ENCODE measurements at regions not wholly inside any gene's neighbourhood (a gene's known extent, or its start where the extent isn't known, plus 50 kb on each side); places are given as distances from the start of the nearest gene placed in this dataset.
"Not testable (repeated sequence)": the region's sequence is repeated elsewhere in the genome, so short reads cannot be mapped to it uniquely, and the experiment has no call there.

- Histone ChIP-seq H3K27me3 (ENCODE audit: insufficient read depth, poor library complexity, severe bottlenecking) (no peaks in the 10 kb centered on the region), H3K4me3 (ENCODE audit: severe bottlenecking) (peak overlapping the region; percentile 5), H3K4me1 (ENCODE audit: insufficient read depth, poor library complexity, severe bottlenecking) (peaks cover 5% of the 10 kb centered on the region), H3K9me3 (ENCODE audit: severe bottlenecking) (no peaks in the 10 kb centered on the region), H3K36me3 (ENCODE audit: low read depth) (no peaks in the 10 kb centered on the region), H3K27ac (ENCODE audit: poor library complexity, severe bottlenecking) (no peak overlapping the region)
- no peak for TF ChIP-seq CTCF (IDR thresholded peaks at IDR 0.05; ENCODE audit: poor library complexity, severe bottlenecking)
- no peak for ATAC-seq (ENCODE audit: low read depth)
- no peak for DNase-seq (ENCODE audit: low spot score)
Observed at GRCh38 chr10:8404721-8405120, 350.2 kb downstream of the GATA3 start.

- ATAC-seq (ENCODE audit: low read depth) (no peak), DNase-seq (ENCODE audit: low spot score) (no peak)
- H3K27me3 ChIP-seq (ENCODE audit: insufficient read depth, poor library complexity, severe bottlenecking), result no peaks in the 10 kb centered on the region
- no peaks in the 10 kb centered on the region for H3K36me3 ChIP-seq (ENCODE audit: low read depth)
- H3K27ac ChIP-seq (ENCODE audit: poor library complexity, severe bottlenecking), result no peak overlapping the region
- TF ChIP-seq CTCF (IDR thresholded peaks at IDR 0.05; ENCODE audit: poor library complexity, severe bottlenecking), result no peak
- H3K9me3 ChIP-seq (ENCODE audit: severe bottlenecking), result no peaks in the 10 kb centered on the region
- peaks cover 5% of the 10 kb centered on the region for H3K4me1 ChIP-seq (ENCODE audit: insufficient read depth, poor library complexity, severe bottlenecking)
- H3K4me3 ChIP-seq (ENCODE audit: severe bottlenecking), result no peak overlapping the region
Observed at GRCh38 chr10:8405596-8405995, 351.1 kb downstream of the GATA3 start.

- no peaks in the 10 kb centered on the region for H3K9me3 ChIP-seq (ENCODE audit: severe bottlenecking)
- H3K4me3 ChIP-seq (ENCODE audit: severe bottlenecking), result no peak overlapping the region
- peaks cover 5% of the 10 kb centered on the region for H3K4me1 ChIP-seq (ENCODE audit: insufficient read depth, poor library complexity, severe bottlenecking)
- H3K27me3 ChIP-seq (ENCODE audit: insufficient read depth, poor library complexity, severe bottlenecking), result no peaks in the 10 kb centered on the region
- no peak for TF ChIP-seq CTCF (IDR thresholded peaks at IDR 0.05; ENCODE audit: poor library complexity, severe bottlenecking)
- ATAC-seq (ENCODE audit: low read depth) (no peak), DNase-seq (ENCODE audit: low spot score) (no peak)
- H3K36me3 ChIP-seq (ENCODE audit: low read depth), result no peaks in the 10 kb centered on the region
- H3K27ac ChIP-seq (ENCODE audit: poor library complexity, severe bottlenecking), result no peak overlapping the region
Observed at GRCh38 chr10:8407501-8408021, 353.1 kb downstream of the GATA3 start.

- no peak for TF ChIP-seq CTCF (IDR thresholded peaks at IDR 0.05; ENCODE audit: poor library complexity, severe bottlenecking)
- DNase-seq (ENCODE audit: low spot score) (no peak), ATAC-seq (ENCODE audit: low read depth) (no peak)
- Histone ChIP-seq H3K4me3 (ENCODE audit: severe bottlenecking) (no peak overlapping the region), H3K27ac (ENCODE audit: poor library complexity, severe bottlenecking) (no peak overlapping the region), H3K9me3 (ENCODE audit: severe bottlenecking) (no peaks in the 10 kb centered on the region), H3K36me3 (ENCODE audit: low read depth) (no peaks in the 10 kb centered on the region), H3K27me3 (ENCODE audit: insufficient read depth, poor library complexity, severe bottlenecking) (no peaks in the 10 kb centered on the region), H3K4me1 (ENCODE audit: insufficient read depth, poor library complexity, severe bottlenecking) (no peaks in the 10 kb centered on the region)
Observed at GRCh38 chr10:8410506-8410905, 356.0 kb downstream of the GATA3 start.

GRCh38 chr10:8412541-8412940 lies 358.1 kb downstream of the GATA3 start:
- H3K27me3 ChIP-seq (ENCODE audit: insufficient read depth, poor library complexity, severe bottlenecking), result no peaks in the 10 kb centered on the region
- no peak overlapping the region for H3K27ac ChIP-seq (ENCODE audit: poor library complexity, severe bottlenecking)
- no peaks in the 10 kb centered on the region for H3K4me1 ChIP-seq (ENCODE audit: insufficient read depth, poor library complexity, severe bottlenecking)
- H3K36me3 ChIP-seq (ENCODE audit: low read depth), result no peaks in the 10 kb centered on the region
- no peak for ATAC-seq (ENCODE audit: low read depth)
- no peak overlapping the region for H3K4me3 ChIP-seq (ENCODE audit: severe bottlenecking)
- TF ChIP-seq CTCF (IDR thresholded peaks at IDR 0.05; ENCODE audit: poor library complexity, severe bottlenecking), result no peak
- no peaks in the 10 kb centered on the region for H3K9me3 ChIP-seq (ENCODE audit: severe bottlenecking)
- DNase-seq (ENCODE audit: low spot score), result no peak

GRCh38 chr10:8415029-8415428 lies 360.5 kb downstream of the GATA3 start:
- H3K4me1 ChIP-seq (ENCODE audit: insufficient read depth, poor library complexity, severe bottlenecking), result not testable (repeated sequence)

More at GRCh38 chr10:8415029-8415428, 360.5 kb downstream of the GATA3 start:
- DNase-seq (ENCODE audit: low spot score); H3K4me3 ChIP-seq (ENCODE audit: severe bottlenecking); H3K9me3 ChIP-seq (ENCODE audit: severe bottlenecking); H3K27ac ChIP-seq (ENCODE audit: poor library complexity, severe bottlenecking); H3K27me3 ChIP-seq (ENCODE audit: insufficient read depth, poor library complexity, severe bottlenecking); H3K36me3 ChIP-seq (ENCODE audit: low read depth); ATAC-seq (ENCODE audit: low read depth): not testable (repeated sequence)

Measured in RWPE2 (cell line).